ENCODE measurements at regions not wholly inside any gene's neighbourhood (a gene's known extent, or its start where the extent isn't known, plus 50 kb on each side); places are given as distances from the start of the nearest gene placed in this dataset.

DNA sequence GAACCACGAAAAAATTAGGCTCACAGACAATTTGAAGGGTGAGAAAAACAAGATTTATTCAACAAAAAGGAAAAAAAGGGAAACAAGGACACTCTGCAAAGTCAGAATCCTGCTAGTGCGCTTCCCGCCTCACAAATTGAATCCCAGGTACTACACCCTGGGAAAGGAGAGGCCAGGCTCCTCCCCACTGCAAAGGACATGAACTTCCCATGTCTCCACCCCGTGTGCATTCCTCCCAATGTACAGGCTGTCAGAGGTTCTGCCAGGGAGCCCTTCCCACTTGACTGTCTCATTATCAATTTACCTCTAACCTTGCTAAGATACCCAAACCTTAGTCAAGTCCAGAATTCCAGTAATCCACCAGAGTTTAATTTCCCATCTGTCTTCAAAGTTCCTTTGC lies 70.4 kb upstream of the CDK1 start:
- TF ChIP-seq, protein P1, sequence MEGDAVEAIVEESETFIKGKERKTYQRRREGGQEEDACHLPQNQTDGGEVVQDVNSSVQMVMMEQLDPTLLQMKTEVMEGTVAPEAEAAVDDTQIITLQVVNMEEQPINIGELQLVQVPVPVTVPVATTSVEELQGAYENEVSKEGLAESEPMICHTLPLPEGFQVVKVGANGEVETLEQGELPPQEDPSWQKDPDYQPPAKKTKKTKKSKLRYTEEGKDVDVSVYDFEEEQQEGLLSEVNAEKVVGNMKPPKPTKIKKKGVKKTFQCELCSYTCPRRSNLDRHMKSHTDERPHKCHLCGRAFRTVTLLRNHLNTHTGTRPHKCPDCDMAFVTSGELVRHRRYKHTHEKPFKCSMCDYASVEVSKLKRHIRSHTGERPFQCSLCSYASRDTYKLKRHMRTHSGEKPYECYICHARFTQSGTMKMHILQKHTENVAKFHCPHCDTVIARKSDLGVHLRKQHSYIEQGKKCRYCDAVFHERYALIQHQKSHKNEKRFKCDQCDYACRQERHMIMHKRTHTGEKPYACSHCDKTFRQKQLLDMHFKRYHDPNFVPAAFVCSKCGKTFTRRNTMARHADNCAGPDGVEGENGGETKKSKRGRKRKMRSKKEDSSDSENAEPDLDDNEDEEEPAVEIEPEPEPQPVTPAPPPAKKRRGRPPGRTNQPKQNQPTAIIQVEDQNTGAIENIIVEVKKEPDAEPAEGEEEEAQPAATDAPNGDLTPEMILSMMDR (conservative IDR thresholded peaks at IDR 0.05; ENCODE audit: low read depth, low read length) = no peak
- TF ChIP-seq EZH2 (IDR thresholded peaks at IDR 0.05; ENCODE audit: borderline replicate concordance, low read depth, low read length, poor library complexity, severe bottlenecking) = no peak

Data from A673 (cell line).